Trophoblast cell (in vitro differentiated cells and primary cell): ENCODE measurements at regions not wholly inside any gene's neighbourhood (a gene's known extent, or its start where the extent isn't known, plus 50 kb on each side); places are given as distances from the start of the nearest gene placed in this dataset.

Experiments
- DNase-seq, 2 donors: peaks; one replicate each; pipeline ENCODE4 v3.0.0-alpha.2; 2016
- H2AFZ ChIP-seq: 2 replicates; pipeline ENCODE4 v1.6.1; 2013; ENCODE audit warnings: low read length, moderate library complexity, mild to moderate bottlenecking; ENCODE audit not compliant: insufficient read depth, poor library complexity
- H2AK5ac ChIP-seq: 2 replicates; pipeline ENCODE4 v1.6.1; 2013; ENCODE audit warnings: mild to moderate bottlenecking, low read length
- H2BK120ac ChIP-seq: 2 replicates; pipeline ENCODE4 v1.6.1; 2013; ENCODE audit warnings: low read length, mild to moderate bottlenecking, moderate library complexity; ENCODE audit not compliant: insufficient read depth, poor library complexity
- H2BK12ac ChIP-seq: 2 replicates; pipeline ENCODE4 v1.6.1; 2013; ENCODE audit warnings: mild to moderate bottlenecking, low read length, moderate library complexity
- H2BK5ac ChIP-seq: 2 replicates; pipeline ENCODE4 v1.6.1; 2013; ENCODE audit warnings: low read length, low read depth, moderate library complexity, mild to moderate bottlenecking; ENCODE audit not compliant: poor library complexity
- H3K14ac ChIP-seq: 2 replicates; pipeline ENCODE4 v1.6.1; 2013; ENCODE audit warnings: mild to moderate bottlenecking, low read length
- H3K18ac ChIP-seq: 2 replicates; pipeline ENCODE4 v1.6.1; 2013; ENCODE audit warnings: mild to moderate bottlenecking, low read length
- H3K23ac ChIP-seq: 2 replicates; pipeline ENCODE4 v1.6.1; 2013; ENCODE audit warnings: low read length
- H3K27ac ChIP-seq: 2 replicates; pipeline ENCODE4 v1.5.1; 2013; ENCODE audit warnings: low read depth, mild to moderate bottlenecking, inconsistent platforms, low read length, moderate library complexity
- H3K27me3 ChIP-seq: 2 replicates; pipeline ENCODE4 v1.6.1; 2013; ENCODE audit warnings: inconsistent platforms, mild to moderate bottlenecking, low read length, moderate library complexity; ENCODE audit not compliant: insufficient read depth
- H3K36me3 ChIP-seq, 2 experiments: 1 replicate in 1 of 2; 2 replicates in 1 of 2; pipeline ENCODE4 v1.6.1; 2013; ENCODE audit warnings: low read length in 2 of 2, mild to moderate bottlenecking in 2 of 2, moderate library complexity in 1 of 2; ENCODE audit not compliant: insufficient read depth in 2 of 2, control insufficient read depth in 1 of 2
- H3K4ac ChIP-seq: 2 replicates; pipeline ENCODE4 v1.6.1; 2013; ENCODE audit warnings: low read depth, mild to moderate bottlenecking, low read length, moderate library complexity
- H3K4me1 ChIP-seq, 2 experiments: 1 replicate in 1 of 2; 2 replicates in 1 of 2; pipeline ENCODE4 v1.6.1; 2013; ENCODE audit warnings: low read length in 2 of 2, mild to moderate bottlenecking in 2 of 2, moderate library complexity in 1 of 2; ENCODE audit not compliant: insufficient read depth in 2 of 2, control insufficient read depth in 1 of 2
- H3K4me2 ChIP-seq: 2 replicates; pipeline ENCODE4 v1.6.1; 2013; ENCODE audit warnings: inconsistent platforms, mild to moderate bottlenecking, low read length, moderate library complexity
- H3K4me3 ChIP-seq: 2 replicates; pipeline ENCODE4 v1.5.1; 2013; ENCODE audit warnings: mild to moderate bottlenecking, low read depth, low read length, inconsistent platforms
- H3K79me1 ChIP-seq: one replicate; pipeline ENCODE4 v1.6.1; 2013; ENCODE audit warnings: low read length
- H3K79me2 ChIP-seq: 2 replicates; pipeline ENCODE4 v1.6.1; 2013; ENCODE audit warnings: low read length, mild to moderate bottlenecking; ENCODE audit not compliant: control insufficient read depth, insufficient read depth, poor library complexity
- H3K9ac ChIP-seq: 2 replicates; pipeline ENCODE4 v1.6.1; 2013; ENCODE audit warnings: mild to moderate bottlenecking, low read length
- H3K9me3 ChIP-seq: 2 replicates; pipeline ENCODE4 v1.6.1; 2013; ENCODE audit warnings: low read depth, mild to moderate bottlenecking, control low read depth, inconsistent platforms, low read length; ENCODE audit not compliant: insufficient read depth
- H4K12ac ChIP-seq: 2 replicates; pipeline ENCODE4 v1.6.1; 2013; ENCODE audit warnings: low read depth, mild to moderate bottlenecking, low read length, moderate library complexity
- H4K8ac ChIP-seq: 2 replicates; pipeline ENCODE4 v1.6.1; 2013; ENCODE audit warnings: low read depth, mild to moderate bottlenecking, low read length, moderate library complexity
- H4K91ac ChIP-seq: one replicate; pipeline ENCODE4 v1.6.1; 2013; ENCODE audit warnings: low read depth, mild to moderate bottlenecking, low read length, moderate library complexity
- WGBS: extraction: QIAGEN DNeasy Blood & Tissue Kit; methylation state at CpG from one replicate; pipeline ENCODE4 v1.1.7; 2013; ENCODE audit warnings: missing lambda C conversion rate; ENCODE audit not compliant: insufficient read length, insufficient coverage; ENCODE audit errors: extremely low coverage; 5-methylcytosine and 5-hydroxymethylcytosine counted together

- no CpG with 5 or more reads among the region's 5 CpGs for WGBS
Observed at GRCh38 chr19:28301961-28302360, 911.0 kb downstream of the UQCRFS1 start.

GRCh38 chr19:28301463-28301862, 911.5 kb downstream of the UQCRFS1 start:
- no peak for DNase-seq
- Histone ChIP-seq H3K4me2 (no peak overlapping the region), H4K91ac (no peak overlapping the region), H3K79me2 (peaks cover 1% of the 10 kb centered on the region), H3K23ac (no peak overlapping the region), H3K4me1 (peaks cover 2 to 7% of the 10 kb centered on the region in 2 experiments), H2BK120ac (no peak overlapping the region), H3K9me3 (no peaks in the 10 kb centered on the region), H3K27ac (no peak overlapping the region), H2BK5ac (no peak overlapping the region), H3K36me3 (no peaks in the 10 kb centered on the region), H4K12ac (no peak overlapping the region), H3K14ac (no peak overlapping the region), H3K4me3 (no peak overlapping the region), H2AK5ac (no peak overlapping the region), H3K79me1 (no peaks in the 10 kb centered on the region), H3K18ac (no peak overlapping the region), H3K4ac (no peak overlapping the region), H3K9ac (no peak overlapping the region), H2AFZ (no peak overlapping the region), H2BK12ac (no peak overlapping the region), H3K27me3 (no peaks in the 10 kb centered on the region), H4K8ac (no peak overlapping the region)

More at GRCh38 chr19:28301961-28302360, 911.0 kb downstream of the UQCRFS1 start:
- no peak overlapping the region for H3K18ac ChIP-seq
- no peak overlapping the region for H3K27ac ChIP-seq
- H4K12ac ChIP-seq: no peak overlapping the region
- H4K8ac ChIP-seq: no peak overlapping the region
- no peak overlapping the region for H3K14ac ChIP-seq
- H2BK12ac ChIP-seq: no peak overlapping the region
- no peak overlapping the region for H4K91ac ChIP-seq
- peaks cover 1% of the 10 kb centered on the region for H3K79me2 ChIP-seq
- H3K4me3 ChIP-seq: no peak overlapping the region
- no peak for DNase-seq
- no peaks in the 10 kb centered on the region for H3K36me3 ChIP-seq
- no peak overlapping the region for H2BK120ac ChIP-seq
- no peak overlapping the region for H3K4me2 ChIP-seq
- H2AK5ac ChIP-seq: no peak overlapping the region
- H3K27me3 ChIP-seq: no peaks in the 10 kb centered on the region
- no peak overlapping the region for H3K9ac ChIP-seq
- H2BK5ac ChIP-seq: no peak overlapping the region
- no peaks in the 10 kb centered on the region for H3K79me1 ChIP-seq
- H2AFZ ChIP-seq: no peak overlapping the region
- no peak overlapping the region for H3K23ac ChIP-seq
- peaks cover 2 to 7% of the 10 kb centered on the region in 2 experiments for H3K4me1 ChIP-seq
- no peak overlapping the region for H3K4ac ChIP-seq
- no peaks in the 10 kb centered on the region for H3K9me3 ChIP-seq

- H3K18ac ChIP-seq: no peak overlapping the region
- WGBS: no CpG with 5 or more reads among the region's 7 CpGs
Observed at GRCh38 chr19:28299649-28300048, 913.3 kb downstream of the UQCRFS1 start.

DNA sequence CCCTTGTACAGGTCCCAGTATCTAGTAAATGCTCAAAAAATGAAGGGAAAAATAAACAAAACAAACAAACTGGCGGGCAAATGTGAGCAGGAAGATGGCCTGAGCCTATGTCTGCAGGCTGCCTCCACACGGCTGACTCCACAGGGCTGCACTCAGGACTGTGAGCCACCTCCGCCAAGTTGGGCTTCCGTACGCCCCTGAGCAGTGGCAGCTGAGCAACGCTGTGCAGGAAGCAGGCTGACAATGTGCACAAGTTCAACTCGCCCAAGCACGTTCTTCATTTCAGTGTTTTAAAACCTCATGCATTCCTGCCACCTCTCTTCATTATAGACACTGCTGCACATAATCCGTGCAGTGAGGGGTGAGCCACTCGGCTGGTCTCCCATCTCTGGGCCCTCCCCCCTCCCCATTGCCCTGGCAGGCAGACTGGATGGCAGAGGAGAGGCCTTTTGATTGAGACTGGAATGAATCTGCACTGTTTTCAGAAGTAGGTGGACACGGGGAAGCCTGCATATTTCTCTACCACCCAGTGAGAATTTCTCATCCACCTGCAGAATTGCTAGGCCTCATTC, 915.3 kb downstream of the UQCRFS1 start:
- Histone ChIP-seq H2BK120ac (no peak overlapping the region), H3K9me3 (no peaks in the 10 kb centered on the region), H3K14ac (no peak overlapping the region), H2BK5ac (no peak overlapping the region), H3K18ac (no peak overlapping the region), H3K4me3 (no peak overlapping the region), H3K9ac (no peak overlapping the region), H3K4ac (no peak overlapping the region), H4K12ac (no peak overlapping the region), H2AFZ (no peak overlapping the region), H3K27ac (no peak overlapping the region), H3K36me3 (no peaks in the 10 kb centered on the region), H4K91ac (no peak overlapping the region), H3K4me1 (peaks cover 5 to 12% of the 10 kb centered on the region in 2 experiments), H2BK12ac (no peak overlapping the region), H3K79me2 (peaks cover 1% of the 10 kb centered on the region), H3K4me2 (no peak overlapping the region), H3K23ac (no peak overlapping the region), H2AK5ac (no peak overlapping the region), H3K27me3 (no peaks in the 10 kb centered on the region), H3K79me1 (peaks cover 3% of the 10 kb centered on the region), H4K8ac (no peak overlapping the region)
- no peak for DNase-seq
- no CpG with 5 or more reads among the region's 11 CpGs for whole genome bisulfite sequencing

More at GRCh38 chr19:28299649-28300048, 913.3 kb downstream of the UQCRFS1 start:
- Histone ChIP-seq H3K14ac (no peak overlapping the region), H3K23ac (no peak overlapping the region), H3K27ac (no peak overlapping the region), H2AFZ (no peak overlapping the region), H2BK120ac (no peak overlapping the region), H3K9me3 (no peaks in the 10 kb centered on the region), H4K91ac (no peak overlapping the region), H3K4ac (no peak overlapping the region), H3K4me2 (no peak overlapping the region), H3K4me1 (peaks cover 2 to 7% of the 10 kb centered on the region in 2 experiments), H3K36me3 (no peaks in the 10 kb centered on the region), H2BK12ac (no peak overlapping the region), H2AK5ac (no peak overlapping the region), H3K4me3 (no peak overlapping the region), H3K9ac (no peak overlapping the region), H2BK5ac (no peak overlapping the region), H3K27me3 (no peaks in the 10 kb centered on the region), H3K79me1 (no peaks in the 10 kb centered on the region), H4K8ac (no peak overlapping the region), H3K79me2 (peaks cover 1% of the 10 kb centered on the region), H4K12ac (no peak overlapping the region)
- no peak for DNase-seq
